ENCODE measurements at regions not wholly inside any gene's neighbourhood (a gene's known extent, or its start where the extent isn't known, plus 50 kb on each side); places are given as distances from the start of the nearest gene placed in this dataset.

DNA sequence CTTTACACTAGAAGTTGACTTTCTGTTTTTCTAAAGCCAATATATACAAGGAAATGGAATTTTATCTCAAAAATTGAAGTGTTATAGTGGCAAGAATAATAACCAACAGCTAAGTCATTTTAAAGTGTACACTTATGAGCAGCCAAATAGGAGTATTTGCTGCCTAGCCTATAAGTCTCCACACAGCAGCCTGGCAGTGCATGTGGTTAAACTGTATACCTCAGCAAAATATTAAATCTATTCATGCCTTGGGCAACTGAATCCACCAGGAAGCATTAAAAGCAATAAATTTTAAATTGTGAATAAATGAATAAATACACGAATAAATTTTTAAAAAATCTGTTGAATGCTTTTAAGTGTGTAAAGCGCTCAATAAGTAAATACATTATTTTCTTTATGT, 432.4 kb upstream of the RORB start:
- Histone ChIP-seq H3K79me2 (ENCODE audit: insufficient read depth, low read length) (no peaks in the 10 kb centered on the region), H3K4me3 (replicated peaks in 1 of 3; ENCODE audit: low read depth in 2 of 3, low read length in 3 of 3) (no peak overlapping the region), H3K9ac (ENCODE audit: insufficient read depth, low read length, poor library complexity, severe bottlenecking) (no peak overlapping the region), H3K4me2 (replicated peaks; ENCODE audit: extremely low read depth, low read length, poor library complexity, severe bottlenecking) (no peak overlapping the region), H3K4me1 (ENCODE audit: control insufficient read depth in 1 of 2, insufficient read depth in 2 of 2, low read length in 2 of 2) (no peaks in the 10 kb centered on the region), H4K20me1 (ENCODE audit: insufficient read depth, low read length) (no peaks in the 10 kb centered on the region), H3K27ac (ENCODE audit: low read depth in 1 of 2, low read length in 2 of 2) (no peak overlapping the region), H3K9me3 (replicated peaks in 1 of 2; ENCODE audit: control insufficient read depth in 1 of 2, insufficient read depth in 1 of 2, low read length in 2 of 2) (peaks cover 0 to 4% of the 10 kb centered on the region in 2 donors), H2AFZ (ENCODE audit: insufficient read depth, low read depth, low read length, poor library complexity, severe bottlenecking) (no peak overlapping the region), H3K27me3 (ENCODE audit: control insufficient read depth in 2 of 2, insufficient read depth in 2 of 2, low read length in 2 of 2) (no peaks in the 10 kb centered on the region), H3K36me3 (replicated peaks in 1 of 2; ENCODE audit: control insufficient read depth in 1 of 2, insufficient read depth in 2 of 2, low read length in 2 of 2) (no peaks in the 10 kb centered on the region)
- no peaks in the 10 kb centered on the region for H3K4me1 Mint-ChIP-seq
- peaks cover 0 to 8% (median 4%) of the 10 kb centered on the region in 7 donors for H3K9me3 Mint-ChIP-seq
- no CpG with 5 or more reads among the region's 2 CpGs for WGBS (ENCODE audit: insufficient coverage)
- no peaks in the 10 kb centered on the region for H3K36me3 Mint-ChIP-seq
- no peak for DNase-seq
- intact Hi-C loops (cut with micrococcal nuclease), result no loop called here
- H3K4me3 Mint-ChIP-seq, result no peak overlapping the region
- no peak overlapping the region for H3K27ac Mint-ChIP-seq
- TF ChIP-seq, protein P1, sequence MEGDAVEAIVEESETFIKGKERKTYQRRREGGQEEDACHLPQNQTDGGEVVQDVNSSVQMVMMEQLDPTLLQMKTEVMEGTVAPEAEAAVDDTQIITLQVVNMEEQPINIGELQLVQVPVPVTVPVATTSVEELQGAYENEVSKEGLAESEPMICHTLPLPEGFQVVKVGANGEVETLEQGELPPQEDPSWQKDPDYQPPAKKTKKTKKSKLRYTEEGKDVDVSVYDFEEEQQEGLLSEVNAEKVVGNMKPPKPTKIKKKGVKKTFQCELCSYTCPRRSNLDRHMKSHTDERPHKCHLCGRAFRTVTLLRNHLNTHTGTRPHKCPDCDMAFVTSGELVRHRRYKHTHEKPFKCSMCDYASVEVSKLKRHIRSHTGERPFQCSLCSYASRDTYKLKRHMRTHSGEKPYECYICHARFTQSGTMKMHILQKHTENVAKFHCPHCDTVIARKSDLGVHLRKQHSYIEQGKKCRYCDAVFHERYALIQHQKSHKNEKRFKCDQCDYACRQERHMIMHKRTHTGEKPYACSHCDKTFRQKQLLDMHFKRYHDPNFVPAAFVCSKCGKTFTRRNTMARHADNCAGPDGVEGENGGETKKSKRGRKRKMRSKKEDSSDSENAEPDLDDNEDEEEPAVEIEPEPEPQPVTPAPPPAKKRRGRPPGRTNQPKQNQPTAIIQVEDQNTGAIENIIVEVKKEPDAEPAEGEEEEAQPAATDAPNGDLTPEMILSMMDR (IDR thresholded peaks at IDR 0.05), result no peak
- no peaks in the 10 kb centered on the region for H3K27me3 Mint-ChIP-seq (ENCODE audit: low read depth in 3 of 3)

DNA sequence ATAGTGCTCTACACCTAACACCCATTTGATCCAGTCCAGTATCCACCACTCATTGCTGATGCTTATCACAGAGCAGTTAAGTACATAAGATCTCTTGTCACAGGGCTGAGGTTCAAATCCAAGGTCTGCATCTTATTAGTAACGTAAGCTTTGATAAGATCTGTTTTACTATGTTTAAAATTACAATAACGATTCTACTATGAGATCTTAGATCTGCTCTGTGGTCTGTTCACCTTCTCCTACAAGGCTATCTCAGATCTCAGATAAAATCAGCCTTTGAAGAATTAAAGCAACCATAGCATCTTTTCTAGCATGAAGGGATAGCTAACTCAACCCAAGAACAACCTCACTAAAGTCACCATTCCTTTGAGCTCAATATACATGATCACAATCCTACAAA, 431.0 kb upstream of the RORB start:
- TF ChIP-seq, protein P1 (IDR thresholded peaks at IDR 0.05), result no peak
- Histone ChIP-seq H3K27me3 (ENCODE audit: control insufficient read depth in 2 of 2, insufficient read depth in 2 of 2, low read length in 2 of 2) (no peaks in the 10 kb centered on the region), H3K36me3 (replicated peaks in 1 of 2; ENCODE audit: control insufficient read depth in 1 of 2, insufficient read depth in 2 of 2, low read length in 2 of 2) (no peaks in the 10 kb centered on the region), H3K9me3 (replicated peaks in 1 of 2; ENCODE audit: control insufficient read depth in 1 of 2, insufficient read depth in 1 of 2, low read length in 2 of 2) (peaks cover 0 to 4% of the 10 kb centered on the region in 2 donors), H3K4me2 (replicated peaks; ENCODE audit: extremely low read depth, low read length, poor library complexity, severe bottlenecking) (no peak overlapping the region), H3K27ac (ENCODE audit: low read depth in 1 of 2, low read length in 2 of 2) (no peak overlapping the region), H2AFZ (ENCODE audit: insufficient read depth, low read depth, low read length, poor library complexity, severe bottlenecking) (no peak overlapping the region), H3K79me2 (ENCODE audit: insufficient read depth, low read length) (no peaks in the 10 kb centered on the region), H3K4me3 (replicated peaks in 1 of 3; ENCODE audit: low read depth in 2 of 3, low read length in 3 of 3) (no peak overlapping the region), H4K20me1 (ENCODE audit: insufficient read depth, low read length) (no peaks in the 10 kb centered on the region), H3K9ac (ENCODE audit: insufficient read depth, low read length, poor library complexity, severe bottlenecking) (no peak overlapping the region), H3K4me1 (ENCODE audit: control insufficient read depth in 1 of 2, insufficient read depth in 2 of 2, low read length in 2 of 2) (no peaks in the 10 kb centered on the region)
- no peak overlapping the region for H3K4me3 Mint-ChIP-seq
- H3K4me1 Mint-ChIP-seq, result no peaks in the 10 kb centered on the region
- no peak for DNase-seq
- intact Hi-C loops (cut with micrococcal nuclease), result no loop called here
- no peaks in the 10 kb centered on the region for H3K36me3 Mint-ChIP-seq
- H3K27ac Mint-ChIP-seq, result no peak overlapping the region
- no CpG with 5 or more reads among the region's 2 CpGs for WGBS (ENCODE audit: insufficient coverage)
- H3K9me3 Mint-ChIP-seq, result peaks cover 0 to 8% (median 2%) of the 10 kb centered on the region in 7 donors
- H3K27me3 Mint-ChIP-seq (ENCODE audit: low read depth in 3 of 3), result no peaks in the 10 kb centered on the region

Measured in CD14-positive monocyte (primary cell).